Vagina (tissue), 2 donors: ENCODE measurements at regions not wholly inside any gene's neighbourhood (a gene's known extent, or its start where the extent isn't known, plus 50 kb on each side); places are given as distances from the start of the nearest gene placed in this dataset.
A peak's percentile ranks its signal among the peaks of the same experiment; 100 is the strongest.

Experiments used
- DNase-seq, 2 donors: peaks; one replicate each; pipeline ENCODE4 v3.0.0-alpha.2; 2017; ENCODE audit errors: extremely low spot score in 2 of 2
- H3K27ac ChIP-seq: fragments of 200-600 bp; sonication (generic); one replicate; pipeline ENCODE4 v1.5.1; 2019
- H3K27me3 ChIP-seq: fragments of 200-600 bp; sonication (generic); one replicate; pipeline ENCODE4 v1.5.1; 2019
- H3K36me3 ChIP-seq, 2 donors: fragments of 200-600 bp; sonication (generic); one replicate each; pipeline ENCODE4 v1.5.1; 2017 to 2019
- H3K4me1 ChIP-seq: fragments of 200-600 bp; sonication (generic); one replicate; pipeline ENCODE4 v1.5.1; 2019
- H3K4me3 ChIP-seq, 2 donors: fragments of 200-600 bp; sonication (generic); 1 replicate in 1 of 2; 2 replicates in 1 of 2; pipeline ENCODE4 v1.5.1; 2016 to 2019
- H3K9me3 ChIP-seq: fragments of 200-600 bp; sonication (generic); one replicate; pipeline ENCODE4 v1.5.1; 2019
- POLR2A ChIP-seq, 2 donors: fragments of 450-650 bp; IDR thresholded peaks; one replicate each; pipeline ENCODE4 v1.6.1; 2017; ENCODE audit warnings: antibody characterized with exemption in 2 of 2, mild to moderate bottlenecking in 2 of 2, moderate library complexity in 2 of 2
- POLR2AphosphoS5 ChIP-seq, 2 donors: sonication (generic); formaldehyde crosslinking; IDR thresholded peaks; one replicate each; pipeline ENCODE4 v1.9.0; 2017; ENCODE audit warnings: antibody characterized with exemption in 2 of 2, mild to moderate bottlenecking in 2 of 2, low read depth in 1 of 2; ENCODE audit not compliant: insufficient read depth in 1 of 2
- intact Hi-C: fragments of 100-400 bp; cut with DNase I; formaldehyde crosslinking; loops from one replicate; pipeline ENCODE4 v1.15.1; 2023
- TF ChIP-seq, protein P1 (sequence below), 3 experiments: fragments of 450-650 bp in 2 of 3; fragments of 200-600 bp in 1 of 3; sonication (generic) in 1 of 3; IDR thresholded peaks; one replicate each; pipeline ENCODE4 v1.5.1; 2017 to 2019; ENCODE audit warnings: antibody characterized with exemption in 3 of 3, mild to moderate bottlenecking in 2 of 3, moderate library complexity in 2 of 3

DNA sequence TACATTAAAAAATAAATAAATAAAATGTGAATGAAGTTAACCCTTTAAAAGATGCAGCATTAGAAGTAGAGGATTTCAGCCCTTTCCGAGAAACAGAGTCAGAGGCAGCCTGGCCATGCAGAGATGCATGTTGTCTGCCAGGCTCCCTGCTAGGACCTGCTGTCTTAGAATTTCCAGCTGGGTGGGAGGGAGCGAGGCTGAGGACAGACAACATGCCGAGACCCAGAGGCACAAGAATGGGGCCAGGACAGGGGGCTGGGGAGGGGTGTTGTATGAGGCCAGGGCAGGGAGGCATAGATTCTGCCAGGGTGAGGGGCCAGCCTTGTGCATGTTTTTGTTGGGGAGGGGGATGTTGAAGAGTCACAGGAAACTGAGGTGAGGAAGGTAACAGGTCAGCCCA lies 68.6 kb upstream of the NEURL1B start:
- Histone ChIP-seq H3K9me3 (no peaks in the 10 kb centered on the region), H3K27ac (no peak overlapping the region), H3K36me3 (no peaks in the 10 kb centered on the region), H3K4me1 (peaks cover 13% of the 10 kb centered on the region), H3K4me3 (no peak overlapping the region), H3K27me3 (no peaks in the 10 kb centered on the region)
- intact Hi-C loops: no loop called here
- TF ChIP-seq POLR2AphosphoS5 (IDR thresholded peaks at IDR 0.05; ENCODE audit: insufficient read depth in 1 of 2, low read depth in 1 of 2) (no peak), POLR2A (IDR thresholded peaks at IDR 0.05) (no peak)
- TF ChIP-seq, protein P1, sequence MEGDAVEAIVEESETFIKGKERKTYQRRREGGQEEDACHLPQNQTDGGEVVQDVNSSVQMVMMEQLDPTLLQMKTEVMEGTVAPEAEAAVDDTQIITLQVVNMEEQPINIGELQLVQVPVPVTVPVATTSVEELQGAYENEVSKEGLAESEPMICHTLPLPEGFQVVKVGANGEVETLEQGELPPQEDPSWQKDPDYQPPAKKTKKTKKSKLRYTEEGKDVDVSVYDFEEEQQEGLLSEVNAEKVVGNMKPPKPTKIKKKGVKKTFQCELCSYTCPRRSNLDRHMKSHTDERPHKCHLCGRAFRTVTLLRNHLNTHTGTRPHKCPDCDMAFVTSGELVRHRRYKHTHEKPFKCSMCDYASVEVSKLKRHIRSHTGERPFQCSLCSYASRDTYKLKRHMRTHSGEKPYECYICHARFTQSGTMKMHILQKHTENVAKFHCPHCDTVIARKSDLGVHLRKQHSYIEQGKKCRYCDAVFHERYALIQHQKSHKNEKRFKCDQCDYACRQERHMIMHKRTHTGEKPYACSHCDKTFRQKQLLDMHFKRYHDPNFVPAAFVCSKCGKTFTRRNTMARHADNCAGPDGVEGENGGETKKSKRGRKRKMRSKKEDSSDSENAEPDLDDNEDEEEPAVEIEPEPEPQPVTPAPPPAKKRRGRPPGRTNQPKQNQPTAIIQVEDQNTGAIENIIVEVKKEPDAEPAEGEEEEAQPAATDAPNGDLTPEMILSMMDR (IDR thresholded peaks at IDR 0.05): no peak
- no peak for DNase-seq

DNA sequence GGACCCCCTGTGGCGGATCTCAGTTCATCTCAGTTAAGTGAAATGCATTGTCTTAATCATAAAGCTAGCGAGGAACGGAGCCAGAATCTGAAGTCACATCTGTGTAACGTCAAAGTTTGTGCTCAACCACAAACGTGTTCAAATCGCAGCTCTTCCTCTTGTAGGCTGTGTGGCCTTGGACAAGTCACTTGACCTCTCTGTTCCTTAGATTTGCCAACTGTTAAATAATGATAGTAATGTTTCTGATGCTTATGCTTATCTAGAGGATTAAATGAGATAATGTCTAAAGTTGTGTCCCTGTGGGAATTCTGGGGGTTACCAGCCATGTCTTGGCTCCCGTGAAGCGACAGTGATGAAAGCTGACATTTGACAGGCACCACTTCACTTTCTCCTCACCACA lies 69.2 kb upstream of the NEURL1B start:
- no peak for DNase-seq
- no peak for TF ChIP-seq POLR2A (IDR thresholded peaks at IDR 0.05)
- TF ChIP-seq POLR2AphosphoS5 (IDR thresholded peaks at IDR 0.05; ENCODE audit: insufficient read depth in 1 of 2, low read depth in 1 of 2): no peak
- TF ChIP-seq, protein P1 (IDR thresholded peaks at IDR 0.05): no peak
- H3K36me3 ChIP-seq: no peaks in the 10 kb centered on the region
- H3K4me3 ChIP-seq: no peak overlapping the region
- H3K9me3 ChIP-seq: no peaks in the 10 kb centered on the region
- H3K27me3 ChIP-seq: no peaks in the 10 kb centered on the region
- H3K4me1 ChIP-seq: peaks cover 13% of the 10 kb centered on the region
- intact Hi-C loops: no loop called here
- H3K27ac ChIP-seq: no peak overlapping the region

DNA sequence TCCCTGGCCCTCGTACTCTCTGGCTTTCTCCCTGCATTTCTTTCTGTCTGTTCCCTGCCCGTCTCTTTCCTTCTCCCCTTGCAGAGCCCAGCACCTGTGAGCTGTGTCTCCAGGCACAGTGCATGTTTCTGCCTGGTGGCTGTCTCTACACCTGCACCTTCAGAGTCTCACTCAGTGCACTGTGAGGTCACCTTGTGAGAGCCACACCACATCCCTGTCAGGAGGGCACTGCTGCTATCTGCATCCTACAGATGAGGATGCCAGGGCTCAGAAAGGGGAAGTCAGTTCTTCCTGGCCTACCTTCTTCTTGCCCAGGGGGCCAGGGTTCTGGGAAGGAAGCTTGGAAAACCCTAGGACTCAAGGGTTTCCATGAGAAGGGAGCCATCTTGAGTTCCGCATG lies 69.7 kb upstream of the NEURL1B start:
- no peak for DNase-seq
- no peaks in the 10 kb centered on the region for H3K36me3 ChIP-seq
- H3K4me1 ChIP-seq: peaks cover 13% of the 10 kb centered on the region
- H3K27ac ChIP-seq: no peak overlapping the region
- no peak overlapping the region for H3K4me3 ChIP-seq
- intact Hi-C loops: no loop called here
- no peaks in the 10 kb centered on the region for H3K27me3 ChIP-seq
- TF ChIP-seq POLR2A (IDR thresholded peaks at IDR 0.05): no peak
- TF ChIP-seq POLR2AphosphoS5 (IDR thresholded peaks at IDR 0.05; ENCODE audit: insufficient read depth in 1 of 2, low read depth in 1 of 2): no peak
- TF ChIP-seq, protein P1 (IDR thresholded peaks at IDR 0.05): no peak
- no peaks in the 10 kb centered on the region for H3K9me3 ChIP-seq

DNA sequence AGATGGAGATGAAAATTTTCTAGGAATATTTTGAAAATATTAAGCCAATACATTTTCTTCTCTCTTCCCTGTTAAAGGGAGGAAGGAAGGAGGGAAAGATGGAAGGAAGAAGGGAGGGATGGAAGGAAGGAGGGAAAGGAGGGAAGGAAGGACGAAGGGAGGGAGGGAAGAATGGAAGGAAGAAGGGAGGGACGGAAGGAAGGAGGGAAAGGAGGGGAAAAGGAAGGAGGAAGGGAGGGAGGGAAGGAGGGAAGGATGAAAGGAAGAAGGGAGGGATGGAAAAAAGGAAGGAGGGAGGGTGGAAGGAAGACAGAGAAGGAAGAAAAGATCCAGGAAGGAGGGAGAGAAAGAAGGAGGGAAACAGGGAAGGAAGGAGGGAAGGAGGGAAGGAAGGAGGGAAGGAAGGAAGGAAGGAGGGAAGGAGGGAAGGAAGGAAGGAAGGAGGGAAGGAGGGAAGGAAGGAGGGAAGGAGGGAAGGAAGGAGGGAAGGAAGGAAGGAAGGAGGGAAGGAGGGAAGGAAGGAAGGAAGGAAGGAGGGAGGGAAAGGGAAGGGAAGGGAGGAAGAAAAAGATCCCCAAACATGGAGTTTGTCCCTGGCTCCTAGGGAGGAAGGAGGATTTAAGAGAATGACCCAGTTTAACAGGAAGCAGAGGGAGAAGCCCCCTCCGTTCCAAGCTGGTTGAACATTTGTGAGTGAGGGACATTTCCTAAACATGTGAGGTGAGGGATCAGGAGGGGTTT lies 70.3 kb upstream of the NEURL1B start:
- DNase-seq: no peak
- Histone ChIP-seq H3K4me1 (peaks cover 16% of the 10 kb centered on the region), H3K9me3 (no peaks in the 10 kb centered on the region), H3K4me3 (no peak overlapping the region), H3K27me3 (no peaks in the 10 kb centered on the region), H3K36me3 (no peaks in the 10 kb centered on the region), H3K27ac (peak overlapping the region; percentile 42)
- TF ChIP-seq, protein P1 (IDR thresholded peaks at IDR 0.05): no peak
- TF ChIP-seq POLR2AphosphoS5 (IDR thresholded peaks at IDR 0.05; ENCODE audit: insufficient read depth in 1 of 2, low read depth in 1 of 2): no peak
- intact Hi-C loops: no loop called here

DNA sequence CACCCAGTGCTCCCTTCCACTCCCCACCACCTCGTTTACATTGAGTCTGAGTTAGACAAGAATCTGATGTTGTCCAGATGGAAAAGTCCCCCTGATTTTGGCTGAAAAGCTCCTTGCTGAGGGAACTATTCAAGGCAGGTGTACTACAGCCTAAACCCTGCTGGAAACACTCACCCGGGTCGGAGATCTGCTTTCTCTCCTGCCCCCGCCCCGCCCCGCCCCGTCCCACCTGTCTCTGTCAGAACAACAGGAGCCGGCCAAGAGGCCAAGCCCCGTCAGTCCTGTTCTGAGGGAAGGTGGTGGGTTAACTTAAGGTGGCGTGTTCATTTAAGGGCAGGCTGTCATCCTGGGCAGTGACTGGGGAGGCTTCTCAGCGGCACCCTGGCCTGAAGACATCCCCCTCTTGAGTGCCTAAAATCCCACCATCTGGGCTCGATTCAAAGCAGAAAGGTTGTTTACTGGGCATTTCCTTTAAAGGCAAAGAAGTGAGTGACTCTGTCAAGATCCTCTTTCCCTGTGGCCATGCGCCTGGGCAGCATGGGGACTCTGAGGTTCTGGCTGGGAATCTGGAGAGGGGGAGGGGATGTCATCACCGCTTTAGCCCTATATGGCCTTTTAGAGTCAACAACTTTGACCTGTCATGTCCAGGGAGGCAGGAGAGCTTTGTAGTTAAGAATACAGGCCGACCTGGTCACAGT lies 71.1 kb upstream of the NEURL1B start:
- H3K4me3 ChIP-seq: no peak overlapping the region
- DNase-seq: no peak
- intact Hi-C loops: no loop called here
- no peaks in the 10 kb centered on the region for H3K27me3 ChIP-seq
- TF ChIP-seq POLR2A (IDR thresholded peaks at IDR 0.05) (no peak), POLR2AphosphoS5 (IDR thresholded peaks at IDR 0.05; ENCODE audit: insufficient read depth in 1 of 2, low read depth in 1 of 2) (no peak)
- TF ChIP-seq, protein P1 (IDR thresholded peaks at IDR 0.05): no peak
- H3K36me3 ChIP-seq: no peaks in the 10 kb centered on the region
- H3K4me1 ChIP-seq: peaks cover 24% of the 10 kb centered on the region
- peak overlapping the region; percentile 42 for H3K27ac ChIP-seq
- H3K9me3 ChIP-seq: no peaks in the 10 kb centered on the region
